Nephron progenitor cell (in vitro differentiated cells): ENCODE measurements at regions not wholly inside any gene's neighbourhood (a gene's known extent, or its start where the extent isn't known, plus 50 kb on each side); places are given as distances from the start of the nearest gene placed in this dataset.

Experiments used
- DNase-seq: peaks from one replicate; pipeline ENCODE4 v3.0.0; 2021
- H3K27ac Mint-ChIP-seq: 2 replicates; pipeline ENCODE4 v1.8.0; 2021; ENCODE audit warnings: mild to moderate bottlenecking, moderate library complexity, mixed read lengths
- H3K27me3 Mint-ChIP-seq: 2 replicates; pipeline ENCODE4 v1.8.0; 2021; ENCODE audit warnings: mild to moderate bottlenecking, low read depth, mixed read lengths; ENCODE audit not compliant: poor library complexity
- H3K36me3 Mint-ChIP-seq: 2 replicates; pipeline ENCODE4 v1.8.0; 2021; ENCODE audit warnings: low read depth, mixed read lengths
- H3K4me1 Mint-ChIP-seq: 2 replicates; pipeline ENCODE4 v1.8.0; 2021; ENCODE audit warnings: mixed read lengths
- H3K4me3 Mint-ChIP-seq: 2 replicates; pipeline ENCODE4 v1.8.0; 2021; ENCODE audit warnings: mild to moderate bottlenecking, moderate library complexity, mixed read lengths
- H3K9me3 Mint-ChIP-seq: 2 replicates; pipeline ENCODE4 v1.8.0; 2021; ENCODE audit warnings: mild to moderate bottlenecking, moderate library complexity, mixed read lengths
- CTCF ChIP-seq: fragments of 200-600 bp; sonication (generic); IDR thresholded peaks from 2 replicates; pipeline ENCODE4 v1.5.0; 2021; ENCODE audit warnings: antibody characterized with exemption

GRCh38 chr4:45410701-45411210 is 684.4 kb upstream of the GNPDA2 start:
- no peaks in the 10 kb centered on the region for H3K36me3 Mint-ChIP-seq
- no peak for DNase-seq
- no peak for TF ChIP-seq CTCF
- peaks cover 8% of the 10 kb centered on the region for H3K27me3 Mint-ChIP-seq
- no peaks in the 10 kb centered on the region for H3K4me1 Mint-ChIP-seq
- H3K4me3 Mint-ChIP-seq = no peak overlapping the region
- H3K27ac Mint-ChIP-seq = no peak overlapping the region
- no peaks in the 10 kb centered on the region for H3K9me3 Mint-ChIP-seq

- no peak for DNase-seq
- no peak for TF ChIP-seq CTCF
- H3K27ac Mint-ChIP-seq = no peak overlapping the region
- H3K4me1 Mint-ChIP-seq = no peaks in the 10 kb centered on the region
- no peak overlapping the region for H3K4me3 Mint-ChIP-seq
- no peaks in the 10 kb centered on the region for H3K36me3 Mint-ChIP-seq
- H3K9me3 Mint-ChIP-seq = no peaks in the 10 kb centered on the region
- H3K27me3 Mint-ChIP-seq = peaks cover 8% of the 10 kb centered on the region
Measured at GRCh38 chr4:45409536-45409935, 683.2 kb upstream of the GNPDA2 start.

GRCh38 chr4:45408996-45409395 is 682.6 kb upstream of the GNPDA2 start:
- no peak for DNase-seq
- H3K36me3 Mint-ChIP-seq = no peaks in the 10 kb centered on the region
- no peak overlapping the region for H3K27ac Mint-ChIP-seq
- peaks cover 4% of the 10 kb centered on the region for H3K27me3 Mint-ChIP-seq
- no peaks in the 10 kb centered on the region for H3K9me3 Mint-ChIP-seq
- H3K4me1 Mint-ChIP-seq = no peaks in the 10 kb centered on the region
- no peak overlapping the region for H3K4me3 Mint-ChIP-seq
- no peak for TF ChIP-seq CTCF

GRCh38 chr4:45399116-45399515 is 672.8 kb upstream of the GNPDA2 start:
- Mint-ChIP-seq H3K4me3 (no peak overlapping the region), H3K36me3 (no peaks in the 10 kb centered on the region), H3K27ac (no peak overlapping the region), H3K4me1 (no peaks in the 10 kb centered on the region), H3K27me3 (no peaks in the 10 kb centered on the region), H3K9me3 (peaks cover 24% of the 10 kb centered on the region)
- no peak for DNase-seq
- TF ChIP-seq CTCF = no peak

GRCh38 chr4:45385306-45385705 is 659.0 kb upstream of the GNPDA2 start:
- Mint-ChIP-seq H3K27me3 (no peaks in the 10 kb centered on the region), H3K36me3 (no peaks in the 10 kb centered on the region), H3K9me3 (no peaks in the 10 kb centered on the region), H3K4me1 (no peaks in the 10 kb centered on the region), H3K4me3 (no peak overlapping the region), H3K27ac (no peak overlapping the region)
- TF ChIP-seq CTCF = no peak
- DNase-seq = no peak

- H3K4me1 Mint-ChIP-seq = no peaks in the 10 kb centered on the region
- no peaks in the 10 kb centered on the region for H3K36me3 Mint-ChIP-seq
- H3K27ac Mint-ChIP-seq = no peak overlapping the region
- no peak for DNase-seq
- no peak overlapping the region for H3K4me3 Mint-ChIP-seq
- TF ChIP-seq CTCF = no peak
- no peaks in the 10 kb centered on the region for H3K9me3 Mint-ChIP-seq
- H3K27me3 Mint-ChIP-seq = no peaks in the 10 kb centered on the region
Measured at GRCh38 chr4:45370408-45370807, 644.1 kb upstream of the GNPDA2 start.
